Mucosa of rectum (tissue), 2 donors: ENCODE measurements at regions not wholly inside any gene's neighbourhood (a gene's known extent, or its start where the extent isn't known, plus 50 kb on each side); places are given as distances from the start of the nearest gene placed in this dataset.

Source experiments
- H3K27ac ChIP-seq, 2 donors: one replicate each; pipeline ENCODE4 v1.7.0; 2013; ENCODE audit warnings: inconsistent platforms in 2 of 2, low read depth in 2 of 2, low read length in 2 of 2
- H3K27me3 ChIP-seq, 2 donors: one replicate each; pipeline ENCODE4 v1.7.0; 2013; ENCODE audit warnings: low read length in 2 of 2; ENCODE audit not compliant: control insufficient read depth in 2 of 2, insufficient read depth in 2 of 2
- H3K36me3 ChIP-seq, 2 donors: one replicate each; pipeline ENCODE4 v1.7.0; 2013; ENCODE audit warnings: low read length in 2 of 2; ENCODE audit not compliant: control insufficient read depth in 2 of 2, insufficient read depth in 2 of 2
- H3K4me1 ChIP-seq, 2 donors: one replicate each; pipeline ENCODE4 v1.7.0; 2013; ENCODE audit warnings: low read length in 2 of 2, mild to moderate bottlenecking in 1 of 2; ENCODE audit not compliant: control insufficient read depth in 2 of 2, insufficient read depth in 2 of 2
- H3K4me3 ChIP-seq, 2 donors: one replicate each; pipeline ENCODE4 v1.7.0; 2013; ENCODE audit warnings: low read length in 2 of 2
- H3K9ac ChIP-seq, 2 donors: one replicate each; pipeline ENCODE4 v1.7.0; 2013; ENCODE audit warnings: low read length in 2 of 2, low read depth in 1 of 2, mild to moderate bottlenecking in 1 of 2
- H3K9me3 ChIP-seq, 2 donors: one replicate each; pipeline ENCODE4 v1.7.0; 2013; ENCODE audit warnings: low read length in 2 of 2; ENCODE audit not compliant: control insufficient read depth in 2 of 2
- donor health status: healthy.
- donor health status: Normal muscosa, but diverticular disease.

GRCh38 chr10:110355141-110355831, 50.6 kb upstream of the SMNDC1 start:
- Histone ChIP-seq H3K36me3 (no peaks in the 10 kb centered on the region), H3K4me3 (no peak overlapping the region), H3K4me1 (peaks cover 0 to 5% of the 10 kb centered on the region in 2 donors), H3K27me3 (peaks cover 0 to 8% of the 10 kb centered on the region in 2 donors), H3K9me3 (no peaks in the 10 kb centered on the region), H3K27ac (peak overlapping the region; percentile 19 to 77), H3K9ac (no peak overlapping the region)

- no peaks in the 10 kb centered on the region for H3K36me3 ChIP-seq
- H3K4me1 ChIP-seq = peaks cover 0 to 5% of the 10 kb centered on the region in 2 donors
- peaks cover 0 to 8% of the 10 kb centered on the region in 2 donors for H3K27me3 ChIP-seq
- peak overlapping the region in 1 of 2 donors; percentile 18 for H3K9ac ChIP-seq
- peak overlapping the region; percentile 49 to 77 for H3K27ac ChIP-seq
- no peaks in the 10 kb centered on the region for H3K9me3 ChIP-seq
- H3K4me3 ChIP-seq = peak overlapping the region in 1 of 2 donors; percentile 32
These were observed 51.4 kb upstream of the SMNDC1 start for GRCh38 chr10:110355922-110356627.

GRCh38 chr10:110356628-110357245, 52.0 kb upstream of the SMNDC1 start:
- Histone ChIP-seq H3K4me3 (peak overlapping the region in 1 of 2 donors; percentile 32), H3K9ac (peak overlapping the region; percentile 18 to 38), H3K9me3 (no peaks in the 10 kb centered on the region), H3K36me3 (no peaks in the 10 kb centered on the region), H3K27me3 (peaks cover 0 to 8% of the 10 kb centered on the region in 2 donors), H3K4me1 (peaks cover 0 to 5% of the 10 kb centered on the region in 2 donors), H3K27ac (peak overlapping the region; percentile 59 to 79)

- Histone ChIP-seq H3K4me1 (peaks cover 0 to 5% of the 10 kb centered on the region in 2 donors), H3K36me3 (no peaks in the 10 kb centered on the region), H3K9me3 (no peaks in the 10 kb centered on the region), H3K4me3 (peak overlapping the region in 1 of 2 donors; percentile 32), H3K27me3 (peaks cover 0 to 8% of the 10 kb centered on the region in 2 donors), H3K9ac (peak overlapping the region; percentile 15 to 38), H3K27ac (peak overlapping the region; percentile 59 to 79)
These were observed 52.6 kb upstream of the SMNDC1 start for GRCh38 chr10:110357252-110357780.

GRCh38 chr10:110357871-110358270, 53.2 kb upstream of the SMNDC1 start:
- peaks cover 0 to 8% of the 10 kb centered on the region in 2 donors for H3K27me3 ChIP-seq
- peak overlapping the region in 1 of 2 donors; percentile 38 for H3K9ac ChIP-seq
- no peaks in the 10 kb centered on the region for H3K36me3 ChIP-seq
- H3K4me3 ChIP-seq = no peak overlapping the region
- peak overlapping the region; percentile 59 to 79 for H3K27ac ChIP-seq
- peaks cover 0 to 5% of the 10 kb centered on the region in 2 donors for H3K4me1 ChIP-seq
- H3K9me3 ChIP-seq = no peaks in the 10 kb centered on the region

GRCh38 chr10:110358278-110358677, 53.6 kb upstream of the SMNDC1 start:
- Histone ChIP-seq H3K36me3 (no peaks in the 10 kb centered on the region), H3K27me3 (peaks cover 0 to 7% of the 10 kb centered on the region in 2 donors), H3K27ac (peak overlapping the region; percentile 59 to 79), H3K4me1 (peaks cover 0 to 5% of the 10 kb centered on the region in 2 donors), H3K9ac (no peak overlapping the region), H3K9me3 (no peaks in the 10 kb centered on the region), H3K4me3 (no peak overlapping the region)

GRCh38 chr10:110358869-110359629, 54.3 kb upstream of the SMNDC1 start:
- Histone ChIP-seq H3K9ac (no peak overlapping the region), H3K27me3 (peaks cover 0 to 5% of the 10 kb centered on the region in 2 donors), H3K36me3 (no peaks in the 10 kb centered on the region), H3K27ac (peak overlapping the region in 1 of 2 donors; percentile 79), H3K9me3 (no peaks in the 10 kb centered on the region), H3K4me3 (no peak overlapping the region), H3K4me1 (peaks cover 0 to 5% of the 10 kb centered on the region in 2 donors)

GRCh38 chr10:110360857-110361474, 56.2 kb upstream of the SMNDC1 start:
- Histone ChIP-seq H3K36me3 (no peaks in the 10 kb centered on the region), H3K9me3 (no peaks in the 10 kb centered on the region), H3K27ac (no peak overlapping the region), H3K4me3 (no peak overlapping the region), H3K4me1 (peaks cover 0 to under 1% of the 10 kb centered on the region in 2 donors), H3K27me3 (peaks cover 0 to 3% of the 10 kb centered on the region in 2 donors), H3K9ac (no peak overlapping the region)

- no peaks in the 10 kb centered on the region for H3K9me3 ChIP-seq
- H3K9ac ChIP-seq = no peak overlapping the region
- peaks cover 0 to 3% of the 10 kb centered on the region in 2 donors for H3K27me3 ChIP-seq
- H3K4me1 ChIP-seq = no peaks in the 10 kb centered on the region
- H3K36me3 ChIP-seq = no peaks in the 10 kb centered on the region
- no peak overlapping the region for H3K27ac ChIP-seq
- no peak overlapping the region for H3K4me3 ChIP-seq
These were observed 57.2 kb upstream of the SMNDC1 start for GRCh38 chr10:110361800-110362456.
